HUES6 (cell line): ENCODE measurements at regions not wholly inside any gene's neighbourhood (a gene's known extent, or its start where the extent isn't known, plus 50 kb on each side); places are given as distances from the start of the nearest gene placed in this dataset.

Source experiments
- H3K27ac ChIP-seq: 2 replicates; pipeline ENCODE4 v1.7.0; 2013; ENCODE audit warnings: low read depth, mild to moderate bottlenecking, low read length, inconsistent platforms
- H3K27me3 ChIP-seq: 2 replicates; pipeline ENCODE4 v1.6.1; 2013; ENCODE audit warnings: low read length; ENCODE audit not compliant: control insufficient read depth, insufficient read depth
- H3K36me3 ChIP-seq: 2 replicates; pipeline ENCODE4 v1.6.1; 2013; ENCODE audit warnings: low read length; ENCODE audit not compliant: control insufficient read depth, insufficient read depth
- H3K4me1 ChIP-seq: 2 replicates; pipeline ENCODE4 v1.6.1; 2013; ENCODE audit warnings: low read length; ENCODE audit not compliant: control insufficient read depth, insufficient read depth
- H3K4me3 ChIP-seq: 2 replicates; pipeline ENCODE4 v1.5.1; 2013; ENCODE audit warnings: low read depth, low read length
- H3K9ac ChIP-seq: one replicate; pipeline ENCODE4 v1.6.1; 2013; ENCODE audit warnings: mild to moderate bottlenecking, low read length
- H3K9me3 ChIP-seq: 2 replicates; pipeline ENCODE4 v1.6.1; 2013; ENCODE audit warnings: low read depth, low read length; ENCODE audit not compliant: control insufficient read depth, insufficient read depth

DNA sequence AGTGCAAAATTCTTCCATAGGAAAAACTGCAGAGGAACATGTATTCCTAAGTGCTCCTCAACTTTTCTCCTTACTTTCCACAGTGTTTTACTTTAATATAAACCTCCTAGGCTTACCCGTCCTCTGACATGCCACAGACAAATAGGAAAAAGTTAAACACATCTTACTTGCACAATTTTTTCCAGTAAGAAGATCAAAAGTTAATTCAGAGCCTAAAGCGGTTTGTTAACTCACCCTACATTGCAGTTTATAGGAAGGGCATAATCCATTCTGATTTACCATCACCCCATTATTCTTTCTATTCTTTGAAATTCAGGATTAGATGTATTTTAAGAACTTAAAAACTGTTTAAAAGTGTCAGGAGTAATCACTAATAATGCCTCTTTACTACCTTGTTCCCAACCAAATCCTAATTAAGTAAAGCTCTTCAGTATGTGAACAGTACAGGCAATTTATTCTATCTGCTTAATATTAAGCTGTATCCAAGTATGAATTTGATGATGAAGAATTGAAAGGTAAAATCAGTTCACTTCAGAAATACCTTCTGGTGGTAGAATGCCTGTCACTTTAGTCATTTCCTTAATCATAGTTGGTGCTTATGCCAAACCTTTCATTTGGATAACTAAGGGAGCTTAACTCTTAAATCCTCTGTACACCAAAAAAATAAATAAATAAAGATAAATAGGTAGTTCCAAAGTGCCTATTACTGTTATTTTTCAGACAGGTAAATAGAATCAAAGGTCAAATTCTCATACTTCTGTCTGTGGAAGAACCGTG lies 292.0 kb downstream of the ALDH8A1 start:
- H3K27ac ChIP-seq, result no peak overlapping the region

DNA sequence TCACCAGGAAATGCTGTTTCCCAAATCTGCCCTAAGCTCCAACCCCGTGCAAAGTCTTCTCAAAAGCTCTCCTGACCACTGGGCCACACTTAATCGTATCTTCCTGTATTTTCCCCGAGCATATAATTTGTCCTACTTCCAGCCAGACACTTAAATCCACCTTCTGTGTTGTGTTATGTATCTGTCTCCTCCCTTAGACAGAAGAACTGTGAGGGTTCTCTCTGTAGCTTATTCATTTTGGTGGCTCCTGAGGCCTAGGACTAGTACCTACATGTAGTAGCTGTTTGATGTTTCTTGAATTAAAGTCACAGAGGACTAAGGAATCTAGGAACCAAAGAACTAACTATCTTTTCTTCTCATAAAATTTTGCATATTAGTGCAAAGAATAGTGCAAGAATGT lies 292.6 kb downstream of the ALDH8A1 start:
- no peaks in the 10 kb centered on the region for H3K27me3 ChIP-seq
- no peak overlapping the region for H3K4me3 ChIP-seq
- no peak overlapping the region for H3K9ac ChIP-seq
- H3K4me1 ChIP-seq, result no peaks in the 10 kb centered on the region; the same call in 1 of the 2 replicates
- no peaks in the 10 kb centered on the region for H3K36me3 ChIP-seq
- no peaks in the 10 kb centered on the region for H3K9me3 ChIP-seq
- H3K27ac ChIP-seq, result no peak overlapping the region

More for the DNA sequence above, 292.0 kb downstream of the ALDH8A1 start:
- no peaks in the 10 kb centered on the region for H3K27me3 ChIP-seq
- no peaks in the 10 kb centered on the region for H3K9me3 ChIP-seq
- H3K4me1 ChIP-seq, result no peaks in the 10 kb centered on the region; the same call in 1 of the 2 replicates
- H3K9ac ChIP-seq, result no peak overlapping the region
- no peak overlapping the region for H3K4me3 ChIP-seq
- no peaks in the 10 kb centered on the region for H3K36me3 ChIP-seq

DNA sequence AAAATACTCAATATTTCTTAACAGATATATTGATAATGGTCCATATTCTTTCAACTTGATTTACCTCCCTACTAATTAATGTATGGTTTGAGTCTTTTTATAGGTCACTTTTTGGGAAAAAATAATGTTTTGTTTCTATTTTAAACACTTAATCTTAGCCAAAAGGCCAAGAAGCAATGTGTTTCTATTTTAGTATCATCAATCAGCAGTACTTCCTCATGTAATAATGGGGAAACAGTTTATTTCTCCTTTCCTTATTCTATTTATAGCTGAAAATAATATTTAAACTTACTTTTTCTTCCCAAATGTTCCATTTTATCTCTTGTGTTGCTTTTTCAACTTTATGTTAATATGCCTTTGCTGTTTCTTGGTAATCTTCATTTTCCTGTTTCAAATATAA lies 295.1 kb downstream of the ALDH8A1 start:
- Histone ChIP-seq H3K27me3 (no peaks in the 10 kb centered on the region), H3K9me3 (no peaks in the 10 kb centered on the region), H3K9ac (no peak overlapping the region), H3K4me1 (no peaks in the 10 kb centered on the region), H3K36me3 (no peaks in the 10 kb centered on the region), H3K27ac (no peak overlapping the region), H3K4me3 (no peak overlapping the region)

DNA sequence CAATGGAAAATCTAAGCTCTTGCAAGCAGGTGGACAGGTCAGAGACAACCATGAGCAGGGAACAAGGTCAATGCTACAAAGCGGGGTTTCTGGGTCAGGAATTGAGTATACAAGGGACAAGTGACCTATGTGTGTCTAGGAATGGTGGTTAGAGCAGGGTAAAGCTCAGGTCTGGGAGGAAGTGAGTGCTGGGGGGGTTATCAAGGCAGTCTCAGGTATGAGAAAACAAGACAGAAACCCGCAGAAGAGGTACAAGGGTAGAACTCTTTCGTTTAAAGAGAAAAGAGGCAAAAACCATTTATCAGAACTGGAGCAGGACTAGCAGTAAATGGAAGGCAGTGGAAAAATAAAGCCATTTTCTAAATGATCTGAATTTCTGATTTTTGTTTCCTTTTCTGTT lies 298.4 kb downstream of the ALDH8A1 start:
- no peaks in the 10 kb centered on the region for H3K27me3 ChIP-seq
- H3K36me3 ChIP-seq, result no peaks in the 10 kb centered on the region
- H3K9me3 ChIP-seq, result no peaks in the 10 kb centered on the region
- no peak overlapping the region for H3K4me3 ChIP-seq
- no peak overlapping the region for H3K9ac ChIP-seq
- H3K27ac ChIP-seq, result no peak overlapping the region
- no peaks in the 10 kb centered on the region for H3K4me1 ChIP-seq

DNA sequence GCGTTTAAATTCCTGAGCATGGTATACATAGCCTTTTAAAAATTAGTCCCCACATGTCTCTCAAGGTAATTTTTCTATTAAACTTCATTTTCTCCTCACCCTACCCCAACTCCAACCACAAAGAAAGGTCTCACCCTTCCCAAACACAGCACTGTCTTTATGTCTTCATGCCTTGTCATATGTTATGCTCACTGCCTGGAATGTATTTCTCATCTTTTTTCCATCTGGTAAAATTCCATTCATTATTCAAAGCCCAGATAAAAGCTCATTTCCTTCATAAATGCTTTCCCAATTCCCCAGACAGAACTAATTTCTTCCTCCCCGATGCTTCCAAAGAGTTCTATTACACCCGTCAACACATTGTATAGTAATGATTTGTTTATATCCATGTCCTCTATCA lies 302.0 kb downstream of the ALDH8A1 start:
- no peak overlapping the region for H3K9ac ChIP-seq
- H3K4me3 ChIP-seq, result no peak overlapping the region
- no peaks in the 10 kb centered on the region for H3K4me1 ChIP-seq
- no peaks in the 10 kb centered on the region for H3K27me3 ChIP-seq
- H3K27ac ChIP-seq, result no peak overlapping the region
- H3K36me3 ChIP-seq, result no peaks in the 10 kb centered on the region
- H3K9me3 ChIP-seq, result no peaks in the 10 kb centered on the region

DNA sequence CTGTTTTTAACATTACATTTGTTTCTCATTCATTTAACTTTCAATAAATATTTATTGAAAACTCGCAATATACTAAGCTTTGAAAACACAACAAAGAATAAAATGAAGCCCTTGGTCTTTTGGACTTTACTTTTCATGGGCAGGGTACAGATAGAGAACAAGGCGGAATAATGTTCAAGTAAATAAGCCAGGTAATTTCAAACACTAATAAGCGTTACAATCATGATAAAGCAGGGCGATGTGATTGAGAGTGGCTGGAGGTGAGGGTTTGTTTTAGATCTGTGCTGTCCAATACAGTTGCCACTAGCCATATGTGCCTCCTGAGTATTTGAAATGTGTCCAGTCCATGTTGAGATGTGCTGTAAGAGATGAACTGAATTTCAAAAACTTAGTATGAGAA lies 307.1 kb downstream of the ALDH8A1 start:
- Histone ChIP-seq H3K9me3 (no peaks in the 10 kb centered on the region), H3K36me3 (no peaks in the 10 kb centered on the region), H3K27ac (no peak overlapping the region), H3K27me3 (no peaks in the 10 kb centered on the region), H3K4me1 (no peaks in the 10 kb centered on the region), H3K4me3 (no peak overlapping the region), H3K9ac (no peak overlapping the region)

DNA sequence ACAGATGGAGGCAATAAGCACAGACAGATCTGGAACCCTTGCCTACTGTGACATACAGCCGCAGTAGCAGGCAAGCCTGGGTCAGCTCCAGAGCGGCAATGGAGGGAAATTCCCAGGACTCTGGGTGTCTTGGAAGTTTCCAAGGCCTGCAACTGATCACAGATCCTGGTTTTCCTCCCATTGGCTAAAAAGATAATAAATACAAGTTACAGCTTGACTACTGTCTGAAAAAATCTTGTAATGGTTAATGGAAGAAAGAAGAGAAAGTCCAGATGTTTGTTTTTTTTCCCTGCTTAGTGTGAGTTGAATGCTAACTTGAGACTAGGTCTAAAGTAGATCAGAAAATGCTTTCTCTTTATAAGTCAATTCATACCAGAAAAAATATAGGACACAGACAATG lies 307.6 kb downstream of the ALDH8A1 start:
- no peak overlapping the region for H3K27ac ChIP-seq
- H3K4me3 ChIP-seq, result no peak overlapping the region
- no peaks in the 10 kb centered on the region for H3K36me3 ChIP-seq
- no peaks in the 10 kb centered on the region for H3K4me1 ChIP-seq
- no peaks in the 10 kb centered on the region for H3K9me3 ChIP-seq
- no peak overlapping the region for H3K9ac ChIP-seq
- H3K27me3 ChIP-seq, result no peaks in the 10 kb centered on the region

DNA sequence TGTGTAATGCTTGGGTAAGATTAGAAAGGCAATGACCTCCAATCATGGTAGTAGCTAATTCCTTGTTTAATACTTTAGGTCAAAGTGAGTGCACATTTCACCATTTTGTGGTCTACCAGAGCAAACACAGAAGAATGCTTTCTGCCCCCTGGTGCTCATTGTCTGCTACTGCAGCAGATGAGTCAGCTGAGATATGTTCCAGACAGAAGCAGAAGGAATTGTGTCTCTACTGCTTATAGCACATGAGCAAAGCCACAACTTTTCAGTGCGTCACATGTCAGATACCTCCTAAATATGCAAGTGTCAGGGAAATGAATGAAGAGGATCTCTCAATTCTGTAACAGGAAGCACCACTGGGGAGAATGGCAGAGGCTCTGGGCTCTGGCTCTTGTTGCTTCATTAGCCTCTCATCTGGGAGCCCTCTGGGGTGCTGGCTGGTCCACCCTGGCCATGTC lies 308.9 kb downstream of the ALDH8A1 start:
- Histone ChIP-seq H3K27ac (no peak overlapping the region), H3K36me3 (no peaks in the 10 kb centered on the region), H3K4me1 (no peaks in the 10 kb centered on the region), H3K9ac (no peak overlapping the region), H3K9me3 (no peaks in the 10 kb centered on the region), H3K27me3 (no peaks in the 10 kb centered on the region), H3K4me3 (no peak overlapping the region)

DNA sequence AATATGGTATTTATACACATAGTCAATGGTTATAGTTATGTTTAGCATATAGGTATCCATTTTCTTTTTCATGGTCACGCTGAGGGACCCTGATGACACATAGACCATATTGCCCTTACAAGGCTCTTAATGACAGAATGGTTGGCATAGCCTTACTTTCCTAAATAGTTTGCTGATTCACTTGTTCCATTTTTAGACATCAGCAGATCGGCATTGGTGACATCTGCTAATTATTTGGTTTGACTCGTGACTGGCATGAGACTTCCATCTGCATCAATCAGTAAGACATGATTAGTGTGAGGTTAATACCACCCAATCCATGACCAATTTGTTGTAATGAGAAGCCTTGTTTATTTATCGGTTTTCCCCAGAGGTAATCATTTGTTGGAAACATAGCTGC lies 309.7 kb downstream of the ALDH8A1 start:
- no peak overlapping the region for H3K4me3 ChIP-seq
- H3K9ac ChIP-seq, result no peak overlapping the region
- H3K9me3 ChIP-seq, result no peaks in the 10 kb centered on the region
- H3K27me3 ChIP-seq, result no peaks in the 10 kb centered on the region
- no peaks in the 10 kb centered on the region for H3K36me3 ChIP-seq
- H3K4me1 ChIP-seq, result no peaks in the 10 kb centered on the region
- H3K27ac ChIP-seq, result no peak overlapping the region

DNA sequence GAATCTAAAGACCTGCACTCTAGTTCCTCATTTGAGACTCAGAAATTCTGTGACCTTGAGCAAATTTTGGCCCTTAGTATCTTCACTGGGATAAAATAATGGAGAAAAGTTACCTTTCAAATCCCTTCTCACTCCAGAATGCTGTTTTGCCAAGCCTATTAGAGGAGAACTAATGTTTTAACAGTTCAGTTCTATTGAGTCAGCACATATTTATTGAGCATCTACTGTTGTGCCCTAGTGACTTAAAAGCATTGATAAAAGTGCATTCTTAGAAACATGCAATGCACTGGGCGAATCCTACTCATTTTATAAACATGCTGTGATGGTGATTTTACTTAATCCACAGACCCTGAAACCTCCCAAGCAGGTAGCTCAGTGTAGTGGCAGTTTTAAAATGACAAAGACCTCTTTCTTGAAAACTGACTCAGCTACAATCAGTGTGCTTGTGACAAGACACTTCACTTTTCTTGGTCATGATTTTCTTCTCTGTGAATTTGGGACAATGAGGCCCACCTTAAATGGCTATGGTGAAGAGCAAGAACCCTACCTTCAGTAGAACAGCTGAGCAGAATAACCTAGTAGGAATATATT lies 312.0 kb downstream of the ALDH8A1 start:
- Histone ChIP-seq H3K27ac (no peak overlapping the region), H3K36me3 (no peaks in the 10 kb centered on the region), H3K4me3 (no peak overlapping the region), H3K9ac (no peak overlapping the region), H3K4me1 (no peaks in the 10 kb centered on the region), H3K27me3 (no peaks in the 10 kb centered on the region), H3K9me3 (no peaks in the 10 kb centered on the region)

DNA sequence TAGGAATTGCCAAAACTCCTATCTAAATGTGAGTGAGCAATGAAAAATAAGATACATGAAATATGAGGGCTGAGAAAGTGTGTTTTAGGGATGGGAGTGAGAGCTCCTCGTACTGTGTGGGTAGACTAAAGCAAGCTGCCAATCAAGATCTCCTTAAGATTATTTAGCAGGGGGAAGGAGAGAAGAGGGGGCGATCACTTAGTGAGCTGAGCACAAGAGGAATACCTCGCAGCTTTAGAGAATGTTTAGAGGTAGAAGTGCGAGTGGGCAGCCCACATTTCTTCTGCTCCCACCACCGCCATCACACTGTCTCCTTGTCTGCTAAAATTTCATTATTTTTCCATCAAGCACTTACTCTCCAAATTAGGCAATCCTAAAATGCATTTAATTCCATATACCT lies 312.6 kb downstream of the ALDH8A1 start:
- Histone ChIP-seq H3K4me1 (no peaks in the 10 kb centered on the region), H3K27ac (no peak overlapping the region), H3K4me3 (no peak overlapping the region), H3K36me3 (no peaks in the 10 kb centered on the region), H3K9me3 (no peaks in the 10 kb centered on the region), H3K9ac (no peak overlapping the region), H3K27me3 (no peaks in the 10 kb centered on the region)
